HG03064 (cell line): ENCODE measurements at regions not wholly inside any gene's neighbourhood (a gene's known extent, or its start where the extent isn't known, plus 50 kb on each side); places are given as distances from the start of the nearest gene placed in this dataset.
"Not testable (repeated sequence)": the region's sequence is repeated elsewhere in the genome, so short reads cannot be mapped to it uniquely, and the experiment has no call there.

Experiments
- ATAC-seq: cut with Tn5 transposase; IDR thresholded peaks from one replicate; pipeline ENCODE4 v1.9.1; 2021; ENCODE audit warnings: low read depth; ENCODE audit not compliant: unreplicated experiment

GRCh38 chr18:78825168-78825567 is 154.4 kb upstream of the SALL3 start:
- no peak for ATAC-seq

GRCh38 chr18:78826631-78827030 is 153.0 kb upstream of the SALL3 start:
- ATAC-seq, result no peak

GRCh38 chr18:78827141-78827540 is 152.5 kb upstream of the SALL3 start:
- ATAC-seq, result no peak

- no peak for ATAC-seq
These were observed 151.5 kb upstream of the SALL3 start for GRCh38 chr18:78828131-78828530.

GRCh38 chr18:78829026-78829425 is 150.6 kb upstream of the SALL3 start:
- ATAC-seq, result not testable (repeated sequence)

GRCh38 chr18:78830161-78830560 is 149.5 kb upstream of the SALL3 start:
- ATAC-seq, result no peak

GRCh38 chr18:78830826-78831225 is 148.8 kb upstream of the SALL3 start:
- ATAC-seq, result no peak

GRCh38 chr18:78831603-78832002 is 148.0 kb upstream of the SALL3 start:
- ATAC-seq, result no peak

GRCh38 chr18:78833833-78834232 is 145.8 kb upstream of the SALL3 start:
- ATAC-seq, result no peak

GRCh38 chr18:78836838-78837237 is 142.8 kb upstream of the SALL3 start:
- ATAC-seq, result no peak

GRCh38 chr18:78837754-78838153 is 141.9 kb upstream of the SALL3 start:
- ATAC-seq, result no peak

- no peak for ATAC-seq
These were observed 141.4 kb upstream of the SALL3 start for GRCh38 chr18:78838183-78838582.

GRCh38 chr18:78849046-78849445 is 130.6 kb upstream of the SALL3 start:
- ATAC-seq, result no peak

- no peak for ATAC-seq
These were observed 130.2 kb upstream of the SALL3 start for GRCh38 chr18:78849458-78849857.

GRCh38 chr18:78853341-78853740 is 126.3 kb upstream of the SALL3 start:
- ATAC-seq, result no peak

- ATAC-seq, result no peak
These were observed 124.4 kb upstream of the SALL3 start for GRCh38 chr18:78855188-78855587.

GRCh38 chr18:78856569-78857313 is 122.9 kb upstream of the SALL3 start:
- no peak for ATAC-seq

- ATAC-seq, result no peak
These were observed 122.1 kb upstream of the SALL3 start for GRCh38 chr18:78857314-78858150.

GRCh38 chr18:78859686-78860085 is 119.9 kb upstream of the SALL3 start:
- ATAC-seq, result no peak

GRCh38 chr18:78860117-78860516 is 119.5 kb upstream of the SALL3 start:
- ATAC-seq, result no peak

- no peak for ATAC-seq
These were observed 118.5 kb upstream of the SALL3 start for GRCh38 chr18:78861116-78861515.

- no peak for ATAC-seq
These were observed 117.9 kb upstream of the SALL3 start for GRCh38 chr18:78861706-78862105.
